ENCODE measurements at regions not wholly inside any gene's neighbourhood (a gene's known extent, or its start where the extent isn't known, plus 50 kb on each side); places are given as distances from the start of the nearest gene placed in this dataset.

DNA sequence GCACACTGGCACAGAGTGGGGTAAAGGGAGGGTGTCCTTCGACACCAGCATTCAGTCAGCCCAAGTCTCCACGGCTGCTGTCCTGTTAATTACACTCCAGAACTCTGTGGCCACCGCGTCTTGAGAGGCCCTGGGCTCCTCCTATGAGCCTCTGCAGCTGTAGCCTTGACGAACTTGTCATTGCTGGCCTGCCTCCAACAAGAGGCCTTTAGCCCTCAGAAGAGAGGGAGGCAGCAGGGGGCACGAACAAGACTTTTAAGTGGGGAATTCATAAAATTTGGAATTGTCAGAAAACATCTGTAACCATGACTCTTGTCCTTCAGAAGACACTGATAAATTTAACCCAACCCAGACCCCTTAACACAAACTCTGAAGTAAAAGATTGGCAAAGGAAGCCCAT is 241.9 kb downstream of the UQCRFS1 start:
- intact Hi-C loops (cut with micrococcal nuclease; ENCODE audit: unreplicated experiment) (no loop called here), in situ Hi-C loops (cut with MboI) (no loop called here)
- no peak overlapping the region for H3K4me2 ChIP-seq (ENCODE audit: control insufficient read depth, insufficient read depth)
- no peak for TF ChIP-seq BMI1 (IDR thresholded peaks at IDR 0.05; ENCODE audit: borderline replicate concordance)
- TF ChIP-seq NR2C2 (IDR thresholded peaks at IDR 0.05; ENCODE audit: borderline replicate concordance, control insufficient read depth, insufficient read length, low read depth) = no peak
- no peaks in the 10 kb centered on the region for H3K79me2 ChIP-seq (ENCODE audit: control insufficient read depth, insufficient read depth, low read length)
- no peaks in the 10 kb centered on the region for H4K20me1 ChIP-seq (ENCODE audit: control insufficient read depth, insufficient read depth)
- DNase-seq (ENCODE audit: low read depth, low spot score) = no peak
- POLR2A ChIA-PET = no interaction called here
- H3K27ac ChIP-seq (ENCODE audit: control insufficient read depth, insufficient read depth) = no peak overlapping the region
- RAD21 ChIA-PET (ENCODE audit: unreplicated experiment) = no interaction called here
- 3% methylated on average over 6 of the region's 6 CpGs for WGBS (ENCODE audit: insufficient coverage, insufficient replicate concordance, low lambda C conversion rate, missing lambda C conversion rate)
- no peak for ATAC-seq
- BruUV-seq (replicated peaks) = no TSS peak
- no peak for FAIRE-seq
- H3K9ac ChIP-seq (ENCODE audit: control insufficient read depth, insufficient read depth, low read length) = no peak overlapping the region
- H3K4me1 ChIP-seq (ENCODE audit: control insufficient read depth, insufficient read depth, low read length) = no peaks in the 10 kb centered on the region
- CTCF ChIA-PET = no interaction called here
- no peak overlapping the region for H2AFZ ChIP-seq (ENCODE audit: control insufficient read depth, low read depth, low read length)
- SMC1A ChIA-PET (ENCODE audit: uncharacterized antibody, unreplicated experiment) = no interaction called here
- H3K4me3 ChIP-seq = no peak overlapping the region
- H3K36me3 ChIP-seq (ENCODE audit: control insufficient read depth in 2 of 2, insufficient read depth in 2 of 2, low read length in 1 of 2) = no peaks in the 10 kb centered on the region
- H3K27me3 ChIP-seq (replicated peaks in 1 of 2; ENCODE audit: control insufficient read depth in 2 of 2, insufficient read depth in 2 of 2, low read length in 1 of 2) = no peaks in the 10 kb centered on the region
- H3K9me3 ChIP-seq (replicated peaks; ENCODE audit: control insufficient read depth, insufficient read depth, low read length) = no peaks in the 10 kb centered on the region; the same call in 2 of the 3 replicates

- DNase-seq (ENCODE audit: low read depth, low spot score) = no peak
- no peak overlapping the region for H3K4me2 ChIP-seq (ENCODE audit: control insufficient read depth, insufficient read depth)
- POLR2A ChIA-PET = no interaction called here
- no peaks in the 10 kb centered on the region for H3K4me1 ChIP-seq (ENCODE audit: control insufficient read depth, insufficient read depth, low read length)
- no peaks in the 10 kb centered on the region for H4K20me1 ChIP-seq (ENCODE audit: control insufficient read depth, insufficient read depth)
- intact Hi-C loops (cut with micrococcal nuclease; ENCODE audit: unreplicated experiment) = no loop called here
- no peak overlapping the region for H3K27ac ChIP-seq (ENCODE audit: control insufficient read depth, insufficient read depth)
- H3K79me2 ChIP-seq (ENCODE audit: control insufficient read depth, insufficient read depth, low read length) = no peaks in the 10 kb centered on the region
- H3K36me3 ChIP-seq (ENCODE audit: control insufficient read depth in 2 of 2, insufficient read depth in 2 of 2, low read length in 1 of 2) = no peaks in the 10 kb centered on the region
- H3K27me3 ChIP-seq (replicated peaks in 1 of 2; ENCODE audit: control insufficient read depth in 2 of 2, insufficient read depth in 2 of 2, low read length in 1 of 2) = no peaks in the 10 kb centered on the region
- WGBS (ENCODE audit: insufficient coverage, insufficient replicate concordance, low lambda C conversion rate, missing lambda C conversion rate) = 15% methylated on average over 2 of the region's 2 CpGs
- CTCF ChIA-PET = no interaction called here
- no peak for ATAC-seq
- SMC1A ChIA-PET (ENCODE audit: uncharacterized antibody, unreplicated experiment) = no interaction called here
- no peaks in the 10 kb centered on the region for H3K9me3 ChIP-seq (replicated peaks; ENCODE audit: control insufficient read depth, insufficient read depth, low read length)
- H3K4me3 ChIP-seq = no peak overlapping the region
- H2AFZ ChIP-seq (ENCODE audit: control insufficient read depth, low read depth, low read length) = no peak overlapping the region
- no peak overlapping the region for H3K9ac ChIP-seq (ENCODE audit: control insufficient read depth, insufficient read depth, low read length)
- FAIRE-seq = no peak
- in situ Hi-C loops (cut with MboI) = no loop called here
- no TSS peak for BruUV-seq (replicated peaks)
- RAD21 ChIA-PET (ENCODE audit: unreplicated experiment) = no interaction called here
- TF ChIP-seq USF1 (IDR thresholded peaks at IDR 0.05; ENCODE audit: borderline replicate concordance, extremely low read length, insufficient read depth, low read depth, low read length) = no peak
- no peak for TF ChIP-seq ZNF622 (IDR thresholded peaks at IDR 0.05)
- TF ChIP-seq, protein P1, sequence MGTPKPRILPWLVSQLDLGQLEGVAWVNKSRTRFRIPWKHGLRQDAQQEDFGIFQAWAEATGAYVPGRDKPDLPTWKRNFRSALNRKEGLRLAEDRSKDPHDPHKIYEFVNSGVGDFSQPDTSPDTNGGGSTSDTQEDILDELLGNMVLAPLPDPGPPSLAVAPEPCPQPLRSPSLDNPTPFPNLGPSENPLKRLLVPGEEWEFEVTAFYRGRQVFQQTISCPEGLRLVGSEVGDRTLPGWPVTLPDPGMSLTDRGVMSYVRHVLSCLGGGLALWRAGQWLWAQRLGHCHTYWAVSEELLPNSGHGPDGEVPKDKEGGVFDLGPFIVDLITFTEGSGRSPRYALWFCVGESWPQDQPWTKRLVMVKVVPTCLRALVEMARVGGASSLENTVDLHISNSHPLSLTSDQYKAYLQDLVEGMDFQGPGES (IDR thresholded peaks at IDR 0.05) = no peak
- no peak for TF ChIP-seq SRF (IDR thresholded peaks at IDR 0.05; ENCODE audit: low read depth in 2 of 2, low read length in 2 of 2)
- TF ChIP-seq MXI1 (IDR thresholded peaks at IDR 0.05; ENCODE audit: low read depth, low read length) = no peak
- no peak for TF ChIP-seq MEF2B (IDR thresholded peaks at IDR 0.05; ENCODE audit: partially characterized antibody, poor library complexity, severe bottlenecking)
- no peak for TF ChIP-seq TAF1 (IDR thresholded peaks at IDR 0.05; ENCODE audit: borderline replicate concordance, low read depth, low read length)
- TF ChIP-seq, protein P2, sequence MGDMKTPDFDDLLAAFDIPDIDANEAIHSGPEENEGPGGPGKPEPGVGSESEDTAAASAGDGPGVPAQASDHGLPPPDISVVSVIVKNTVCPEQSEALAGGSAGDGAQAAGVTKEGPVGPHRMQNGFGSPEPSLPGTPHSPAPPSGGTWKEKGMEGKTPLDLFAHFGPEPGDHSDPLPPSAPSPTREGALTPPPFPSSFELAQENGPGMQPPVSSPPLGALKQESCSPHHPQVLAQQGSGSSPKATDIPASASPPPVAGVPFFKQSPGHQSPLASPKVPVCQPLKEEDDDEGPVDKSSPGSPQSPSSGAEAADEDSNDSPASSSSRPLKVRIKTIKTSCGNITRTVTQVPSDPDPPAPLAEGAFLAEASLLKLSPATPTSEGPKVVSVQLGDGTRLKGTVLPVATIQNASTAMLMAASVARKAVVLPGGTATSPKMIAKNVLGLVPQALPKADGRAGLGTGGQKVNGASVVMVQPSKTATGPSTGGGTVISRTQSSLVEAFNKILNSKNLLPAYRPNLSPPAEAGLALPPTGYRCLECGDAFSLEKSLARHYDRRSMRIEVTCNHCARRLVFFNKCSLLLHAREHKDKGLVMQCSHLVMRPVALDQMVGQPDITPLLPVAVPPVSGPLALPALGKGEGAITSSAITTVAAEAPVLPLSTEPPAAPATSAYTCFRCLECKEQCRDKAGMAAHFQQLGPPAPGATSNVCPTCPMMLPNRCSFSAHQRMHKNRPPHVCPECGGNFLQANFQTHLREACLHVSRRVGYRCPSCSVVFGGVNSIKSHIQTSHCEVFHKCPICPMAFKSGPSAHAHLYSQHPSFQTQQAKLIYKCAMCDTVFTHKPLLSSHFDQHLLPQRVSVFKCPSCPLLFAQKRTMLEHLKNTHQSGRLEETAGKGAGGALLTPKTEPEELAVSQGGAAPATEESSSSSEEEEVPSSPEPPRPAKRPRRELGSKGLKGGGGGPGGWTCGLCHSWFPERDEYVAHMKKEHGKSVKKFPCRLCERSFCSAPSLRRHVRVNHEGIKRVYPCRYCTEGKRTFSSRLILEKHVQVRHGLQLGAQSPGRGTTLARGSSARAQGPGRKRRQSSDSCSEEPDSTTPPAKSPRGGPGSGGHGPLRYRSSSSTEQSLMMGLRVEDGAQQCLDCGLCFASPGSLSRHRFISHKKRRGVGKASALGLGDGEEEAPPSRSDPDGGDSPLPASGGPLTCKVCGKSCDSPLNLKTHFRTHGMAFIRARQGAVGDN (IDR thresholded peaks at IDR 0.05) = no peak
- TF ChIP-seq IRF5 (IDR thresholded peaks at IDR 0.05; ENCODE audit: borderline replicate concordance) = no peak
These were observed 244.2 kb downstream of the UQCRFS1 start for GRCh38 chr19:28968721-28969120.
